HCT116 (cell line): ENCODE measurements at regions not wholly inside any gene's neighbourhood (a gene's known extent, or its start where the extent isn't known, plus 50 kb on each side); places are given as distances from the start of the nearest gene placed in this dataset.

Experiments used
- ATAC-seq: fragments of 200-7000 bp; cut with Tn5 transposase; 2 replicates; pipeline ENCODE4 v1.9.1; 2020; ENCODE audit warnings: mild to moderate bottlenecking, moderate library complexity
- BruUV-seq: library from RNA; stranded (reverse); fragments of 400-500 nt; replicated peaks from 2 replicates; lab custom pipeline; 2021; lab: Mats Ljungman, UMichigan
- CTCF ChIA-PET: fragments of 300-600 bp; sonication (Branson Sonifier 250); formaldehyde crosslinking; loops from one replicate; lab custom pipeline; 2021; ENCODE audit warnings: antibody characterized with exemption; lab: Charles Lee
- POLR2A ChIA-PET: fragments of 300-600, 350-600 bp; sonication (Branson Sonifier 250); formaldehyde crosslinking; loops from one replicate; lab custom pipeline; 2021; ENCODE audit warnings: antibody characterized with exemption; lab: Charles Lee
- RAD21 ChIA-PET, 2 experiments: fragments of 300-600 bp; sonication (Branson Sonifier 250); formaldehyde crosslinking; loops; one replicate each; lab custom pipeline; 2023; ENCODE audit warnings: low total read pairs in 2 of 2; ENCODE audit not compliant: uncharacterized antibody in 2 of 2, unreplicated experiment in 2 of 2, low non-redundant PET in 1 of 2; lab: Charles Lee
- DNase-seq: peaks from one replicate; pipeline ENCODE4 v3.0.0-alpha.2; 2010; ENCODE audit warnings: low read depth, low spot score
- H2AFZ ChIP-seq: fragments of 200-600 bp; shearing (Covaris generic), sonication (generic); 2 replicates; pipeline ENCODE4 v1.6.1; 2017; ENCODE audit warnings: low read depth, mixed run types, mixed read lengths, antibody characterized with exemption, low read length; ENCODE audit not compliant: poor library complexity, severe bottlenecking
- H3K27ac ChIP-seq: 2 replicates; pipeline ENCODE4 v1.5.1; 2012; ENCODE audit warnings: low read depth, low read length
- H3K27me3 ChIP-seq: fragments of 200-600 bp; sonication (generic); 2 replicates; pipeline ENCODE4 v1.6.1; 2016; ENCODE audit warnings: mixed run types, low read length, mixed read lengths; ENCODE audit not compliant: insufficient read depth
- H3K36me3 ChIP-seq, 2 experiments: fragments of 200-500 bp in 1 of 2; fragments of 200-600 bp in 1 of 2; sonication (Bioruptor generic) in 1 of 2; sonication (generic) in 1 of 2; 2 replicates each; pipeline versions ENCODE4 v1.5.1 to v1.6.1; 2014 to 2016; ENCODE audit warnings: low read length in 2 of 2, inconsistent platforms in 1 of 2, mixed read lengths in 1 of 2, mixed run types in 1 of 2; ENCODE audit not compliant: insufficient read depth in 2 of 2, control insufficient read depth in 1 of 2
- H3K4me1 ChIP-seq, 2 experiments: fragments of 200-600 bp in 1 of 2; sonication (generic) in 1 of 2; 2 replicates each; pipeline versions ENCODE4 v1.5.1 to v1.6.1; 2012 to 2017; ENCODE audit warnings: low read length in 2 of 2, inconsistent platforms in 1 of 2, mild to moderate bottlenecking in 1 of 2, mixed read lengths in 1 of 2, mixed run types in 1 of 2, moderate library complexity in 1 of 2; ENCODE audit not compliant: insufficient read depth in 2 of 2, control insufficient read depth in 1 of 2
- H3K4me2 ChIP-seq: fragments of 200-600 bp; sonication (generic); 2 replicates; pipeline ENCODE4 v1.6.1; 2017; ENCODE audit warnings: mixed run types, low read length, mixed read lengths
- H3K4me3 ChIP-seq, 2 experiments: fragments of 200-600 bp in 1 of 2; sonication (generic) in 1 of 2; replicated peaks in 1 of 2; 2 replicates each; pipeline ENCODE4 v1.5.1; 2011 to 2016; ENCODE audit warnings: low read length in 2 of 2, control low read depth in 1 of 2, low read depth in 1 of 2, mild to moderate bottlenecking in 1 of 2, mixed read lengths in 1 of 2, mixed run types in 1 of 2
- H3K79me2 ChIP-seq: fragments of 200-600 bp; sonication (generic); 2 replicates; pipeline ENCODE4 v1.6.1; 2017; ENCODE audit warnings: mild to moderate bottlenecking, mixed run types, low read length, moderate library complexity, mixed read lengths; ENCODE audit not compliant: insufficient read depth
- H3K9ac ChIP-seq: fragments of 200-600 bp; sonication (generic); 2 replicates; pipeline ENCODE4 v1.6.1; 2016; ENCODE audit warnings: low read length, mixed read lengths
- H3K9me2 ChIP-seq: fragments of 200-600 bp; sonication (generic), shearing (Covaris generic); 2 replicates; pipeline ENCODE4 v1.6.1; 2017; ENCODE audit warnings: mixed run types, mild to moderate bottlenecking, moderate library complexity; ENCODE audit not compliant: insufficient read depth
- H3K9me3 ChIP-seq, 2 experiments: fragments of 200-500 bp in 1 of 2; fragments of 200-600 bp in 1 of 2; sonication (Bioruptor generic) in 1 of 2; sonication (generic) in 1 of 2; 2 replicates each; pipeline ENCODE4 v1.6.1; 2014 to 2017; ENCODE audit warnings: low read length in 2 of 2, mixed read lengths in 2 of 2, inconsistent platforms in 1 of 2, low read depth in 1 of 2, mild to moderate bottlenecking in 1 of 2, mixed run types in 1 of 2, moderate library complexity in 1 of 2; ENCODE audit not compliant: control insufficient read depth in 1 of 2, insufficient read depth in 1 of 2
- H4K20me1 ChIP-seq: fragments of 200-600 bp; sonication (generic), shearing (Covaris generic); 2 replicates; pipeline ENCODE4 v1.6.1; 2017; ENCODE audit warnings: mixed run types, mild to moderate bottlenecking, moderate library complexity; ENCODE audit not compliant: insufficient read depth
- CEBPB ChIP-seq: IDR thresholded peaks from 2 replicates; pipeline ENCODE4 v1.6.1; 2012; ENCODE audit warnings: low read depth
- EGR1 ChIP-seq: IDR thresholded peaks from 2 replicates; pipeline ENCODE4 v1.6.1; 2012; ENCODE audit warnings: low read depth
- EZH2 ChIP-seq: fragments of 200-600 bp; sonication (generic); IDR thresholded peaks from 2 replicates; pipeline ENCODE4 v1.6.1; 2017; ENCODE audit warnings: antibody characterized with exemption, mixed run types
- FOSL1 ChIP-seq: IDR thresholded peaks from 2 replicates; pipeline ENCODE4 v1.6.1; 2012; ENCODE audit warnings: low read depth
- JUND ChIP-seq: IDR thresholded peaks from 2 replicates; pipeline ENCODE4 v1.6.1; 2012
- POLR2AphosphoS5 ChIP-seq: IDR thresholded peaks from 2 replicates; pipeline ENCODE4 v1.6.1; 2011; ENCODE audit warnings: mild to moderate bottlenecking, low read depth, low read length, moderate library complexity
- RAD21 ChIP-seq: IDR thresholded peaks from 2 replicates; pipeline ENCODE4 v1.6.1; 2012; ENCODE audit warnings: low read depth, mild to moderate bottlenecking
- SP1 ChIP-seq: IDR thresholded peaks from 2 replicates; pipeline ENCODE4 v1.6.1; 2012; ENCODE audit warnings: low read depth
- TCF7L2 ChIP-seq: IDR thresholded peaks from 2 replicates; pipeline ENCODE4 v1.7.0; 2011; ENCODE audit warnings: borderline replicate concordance, inconsistent platforms; ENCODE audit not compliant: insufficient read depth, insufficient read length; ENCODE audit errors: extremely low read depth
- ZFX ChIP-seq: fragments of 450-650 bp; IDR thresholded peaks from 2 replicates; pipeline ENCODE4 v1.6.1; 2017
- ZNF274 ChIP-seq: fragments of 200-500 bp; sonication (Bioruptor generic); IDR thresholded peaks from 2 replicates; pipeline ENCODE4 v1.6.1; 2014; ENCODE audit warnings: mild to moderate bottlenecking, low read depth, low read length, inconsistent platforms
- intact Hi-C: fragments of 100-400 bp; cut with micrococcal nuclease; formaldehyde crosslinking; loops from 2 replicates; pipeline ENCODE4 v1.10.0; 2022
- TF ChIP-seq, protein P1 (sequence below), 3 experiments: fragments of 200-600 bp in 1 of 3; sonication (generic) in 1 of 3; IDR thresholded peaks in 2 of 3; conservative IDR thresholded peaks in 1 of 3; 2 replicates each; pipeline ENCODE4 v1.5.1; 2012 to 2017; ENCODE audit warnings: low read depth in 2 of 3, low read length in 2 of 3, antibody characterized with exemption in 1 of 3, borderline replicate concordance in 1 of 3, control low read depth in 1 of 3, mild to moderate bottlenecking in 1 of 3, mixed read lengths in 1 of 3, mixed run types in 1 of 3, moderate library complexity in 1 of 3; ENCODE audit not compliant: insufficient read depth in 1 of 3
- TF ChIP-seq, protein P2 (sequence below): IDR thresholded peaks from 2 replicates; pipeline ENCODE4 v1.6.1; 2011; ENCODE audit warnings: mild to moderate bottlenecking, low read length, moderate library complexity; ENCODE audit not compliant: insufficient replicate concordance; ENCODE audit errors: extremely low read depth

DNA sequence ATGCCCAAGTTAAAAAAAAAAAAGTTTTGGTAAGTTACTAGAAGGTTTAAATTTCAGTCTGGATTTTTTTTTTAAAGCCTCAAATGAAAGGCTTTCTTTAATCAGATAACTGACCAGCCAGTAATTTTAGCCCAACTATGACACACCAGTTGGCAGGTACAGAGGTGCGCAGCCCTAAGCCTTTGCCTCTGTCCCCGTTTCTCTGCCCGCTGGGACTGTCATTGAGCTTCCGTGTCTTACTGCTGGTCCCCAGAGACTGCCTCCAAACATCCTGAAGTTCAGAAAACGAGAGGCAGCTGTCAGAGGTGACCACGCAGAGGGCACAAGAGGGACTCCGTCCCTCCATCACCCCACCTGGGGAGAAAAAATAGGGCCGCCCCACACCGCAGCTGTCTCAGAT is 118.2 kb downstream of the RPS12 start:
- CTCF ChIA-PET, result no interaction called here

DNA sequence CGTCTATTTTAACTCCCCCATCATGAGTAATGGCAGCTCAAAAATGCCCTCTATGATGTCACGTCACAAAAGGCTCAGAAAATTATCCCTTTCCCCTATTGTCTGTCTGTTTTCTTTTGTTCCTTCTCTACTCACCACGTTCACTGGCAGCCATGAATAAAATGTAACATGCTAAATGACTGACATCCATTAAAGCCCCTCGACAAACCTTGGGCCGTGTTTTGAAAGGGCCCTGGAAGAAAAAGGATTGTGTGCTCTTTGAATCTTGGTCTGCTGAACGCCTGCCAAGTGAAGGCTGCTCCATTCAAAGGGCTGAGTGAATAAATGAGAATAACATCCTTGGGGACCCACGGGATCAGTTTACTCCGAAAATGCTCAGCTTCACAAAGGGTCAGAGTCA is 118.7 kb downstream of the RPS12 start:
- no peak overlapping the region for H2AFZ ChIP-seq
- H3K27ac ChIP-seq, result no peak overlapping the region
- CTCF ChIA-PET, result no interaction called here
- H3K27me3 ChIP-seq, result peaks cover 26% of the 10 kb centered on the region; the same call in 1 of the 2 replicates
- no peaks in the 10 kb centered on the region for H3K36me3 ChIP-seq
- no TSS peak for BruUV-seq
- no peaks in the 10 kb centered on the region for H3K9me2 ChIP-seq
- H3K9me3 ChIP-seq, result no peaks in the 10 kb centered on the region
- no peaks in the 10 kb centered on the region; the same call in 1 of the 2 replicates for H4K20me1 ChIP-seq
- H3K9ac ChIP-seq, result no peak overlapping the region
- POLR2A ChIA-PET, result no interaction called here
- peaks cover 0 to 5% of the 10 kb centered on the region in 2 experiments; a peak in 2 of 4 replicates for H3K4me1 ChIP-seq
- DNase-seq, result no peak
- H3K4me3 ChIP-seq, result no peak overlapping the region
- no peak overlapping the region for H3K4me2 ChIP-seq
- H3K79me2 ChIP-seq, result no peaks in the 10 kb centered on the region
- intact Hi-C loops, result no loop called here
- RAD21 ChIA-PET, result no interaction called here
- no peak for ATAC-seq
- TF ChIP-seq SP1 (no peak), RAD21 (no peak), POLR2AphosphoS5 (no peak), TCF7L2 (no peak), FOSL1 (no peak), ZNF274 (no peak), EZH2 (no peak), JUND (no peak)
- TF ChIP-seq, protein P1, sequence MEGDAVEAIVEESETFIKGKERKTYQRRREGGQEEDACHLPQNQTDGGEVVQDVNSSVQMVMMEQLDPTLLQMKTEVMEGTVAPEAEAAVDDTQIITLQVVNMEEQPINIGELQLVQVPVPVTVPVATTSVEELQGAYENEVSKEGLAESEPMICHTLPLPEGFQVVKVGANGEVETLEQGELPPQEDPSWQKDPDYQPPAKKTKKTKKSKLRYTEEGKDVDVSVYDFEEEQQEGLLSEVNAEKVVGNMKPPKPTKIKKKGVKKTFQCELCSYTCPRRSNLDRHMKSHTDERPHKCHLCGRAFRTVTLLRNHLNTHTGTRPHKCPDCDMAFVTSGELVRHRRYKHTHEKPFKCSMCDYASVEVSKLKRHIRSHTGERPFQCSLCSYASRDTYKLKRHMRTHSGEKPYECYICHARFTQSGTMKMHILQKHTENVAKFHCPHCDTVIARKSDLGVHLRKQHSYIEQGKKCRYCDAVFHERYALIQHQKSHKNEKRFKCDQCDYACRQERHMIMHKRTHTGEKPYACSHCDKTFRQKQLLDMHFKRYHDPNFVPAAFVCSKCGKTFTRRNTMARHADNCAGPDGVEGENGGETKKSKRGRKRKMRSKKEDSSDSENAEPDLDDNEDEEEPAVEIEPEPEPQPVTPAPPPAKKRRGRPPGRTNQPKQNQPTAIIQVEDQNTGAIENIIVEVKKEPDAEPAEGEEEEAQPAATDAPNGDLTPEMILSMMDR (IDR thresholded peaks at IDR 0.05 in 2 of 3, conservative IDR thresholded peaks at IDR 0.05 in 1 of 3; ENCODE audit: borderline replicate concordance in 1 of 3, insufficient read depth in 1 of 3, low read depth in 2 of 3, low read length in 2 of 3), result no peak
- TF ChIP-seq, protein P2, sequence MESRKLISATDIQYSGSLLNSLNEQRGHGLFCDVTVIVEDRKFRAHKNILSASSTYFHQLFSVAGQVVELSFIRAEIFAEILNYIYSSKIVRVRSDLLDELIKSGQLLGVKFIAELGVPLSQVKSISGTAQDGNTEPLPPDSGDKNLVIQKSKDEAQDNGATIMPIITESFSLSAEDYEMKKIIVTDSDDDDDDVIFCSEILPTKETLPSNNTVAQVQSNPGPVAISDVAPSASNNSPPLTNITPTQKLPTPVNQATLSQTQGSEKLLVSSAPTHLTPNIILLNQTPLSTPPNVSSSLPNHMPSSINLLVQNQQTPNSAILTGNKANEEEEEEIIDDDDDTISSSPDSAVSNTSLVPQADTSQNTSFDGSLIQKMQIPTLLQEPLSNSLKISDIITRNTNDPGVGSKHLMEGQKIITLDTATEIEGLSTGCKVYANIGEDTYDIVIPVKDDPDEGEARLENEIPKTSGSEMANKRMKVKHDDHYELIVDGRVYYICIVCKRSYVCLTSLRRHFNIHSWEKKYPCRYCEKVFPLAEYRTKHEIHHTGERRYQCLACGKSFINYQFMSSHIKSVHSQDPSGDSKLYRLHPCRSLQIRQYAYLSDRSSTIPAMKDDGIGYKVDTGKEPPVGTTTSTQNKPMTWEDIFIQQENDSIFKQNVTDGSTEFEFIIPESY, result no peak

More for the DNA sequence above, 118.2 kb downstream of the RPS12 start:
- H3K36me3 ChIP-seq, result no peaks in the 10 kb centered on the region
- intact Hi-C loops, result no loop called here
- ChIA-PET POLR2A (no interaction called here), RAD21 (no interaction called here)
- H3K79me2 ChIP-seq, result no peaks in the 10 kb centered on the region
- H3K27me3 ChIP-seq, result peaks cover 28% of the 10 kb centered on the region; the same call in 1 of the 2 replicates
- no peaks in the 10 kb centered on the region for H3K9me3 ChIP-seq
- ATAC-seq, result no peak
- BruUV-seq, result no TSS peak
- no peak overlapping the region for H3K4me2 ChIP-seq
- H3K4me3 ChIP-seq, result no peak overlapping the region
- peaks cover 0 to 3% of the 10 kb centered on the region in 2 experiments; a peak in 2 of 4 replicates for H3K4me1 ChIP-seq
- no peak overlapping the region for H2AFZ ChIP-seq
- H3K9me2 ChIP-seq, result no peaks in the 10 kb centered on the region
- H4K20me1 ChIP-seq, result no peaks in the 10 kb centered on the region; the same call in 1 of the 2 replicates
- TF ChIP-seq, protein P1 (IDR thresholded peaks at IDR 0.05 in 2 of 3, conservative IDR thresholded peaks at IDR 0.05 in 1 of 3; ENCODE audit: borderline replicate concordance in 1 of 3, insufficient read depth in 1 of 3, low read depth in 2 of 3, low read length in 2 of 3), result no peak
- TF ChIP-seq SP1 (no peak), JUND (no peak), ZFX (no peak), EGR1 (no peak), FOSL1 (no peak), CEBPB (no peak)
- no peak for DNase-seq
- H3K27ac ChIP-seq, result no peak overlapping the region
- H3K9ac ChIP-seq, result no peak overlapping the region
